ENCODE measurements at regions not wholly inside any gene's neighbourhood (a gene's known extent, or its start where the extent isn't known, plus 50 kb on each side); places are given as distances from the start of the nearest gene placed in this dataset.

DNA sequence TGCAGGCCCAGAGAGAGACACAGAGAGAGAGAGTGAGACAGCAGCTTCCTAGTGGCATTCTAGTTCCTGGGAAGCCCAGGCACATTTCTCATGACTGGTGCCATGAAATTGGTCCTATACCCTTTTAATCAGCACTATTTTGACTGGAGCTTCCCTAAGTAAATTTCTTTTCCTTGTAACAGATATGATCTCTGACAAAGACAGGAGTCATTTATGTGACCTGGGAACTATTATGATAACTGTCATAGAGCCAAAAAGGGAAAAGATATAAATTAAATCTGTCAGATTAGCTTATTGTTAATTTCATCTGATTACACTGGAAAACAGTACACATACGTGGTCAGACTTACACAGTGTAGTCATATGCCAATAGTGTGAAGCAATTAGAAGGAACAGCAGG is 161.3 kb upstream of the HNRNPA3 start:
- H3K27ac ChIP-seq (ENCODE audit: low read depth, low read length, poor library complexity, severe bottlenecking), result no peak overlapping the region
- BruUV-seq (replicated peaks), result no TSS peak
- no peaks in the 10 kb centered on the region for H3K36me3 ChIP-seq (ENCODE audit: insufficient read depth, low read length)
- H2AFZ ChIP-seq (ENCODE audit: low read length), result no peak overlapping the region
- no peaks in the 10 kb centered on the region for H3K79me2 ChIP-seq (ENCODE audit: insufficient read depth, low read depth, low read length)
- no peak for TF ChIP-seq EZH2phosphoT487 (IDR thresholded peaks at IDR 0.05; ENCODE audit: borderline replicate concordance, low read depth, low read length)
- TF ChIP-seq, protein P1, sequence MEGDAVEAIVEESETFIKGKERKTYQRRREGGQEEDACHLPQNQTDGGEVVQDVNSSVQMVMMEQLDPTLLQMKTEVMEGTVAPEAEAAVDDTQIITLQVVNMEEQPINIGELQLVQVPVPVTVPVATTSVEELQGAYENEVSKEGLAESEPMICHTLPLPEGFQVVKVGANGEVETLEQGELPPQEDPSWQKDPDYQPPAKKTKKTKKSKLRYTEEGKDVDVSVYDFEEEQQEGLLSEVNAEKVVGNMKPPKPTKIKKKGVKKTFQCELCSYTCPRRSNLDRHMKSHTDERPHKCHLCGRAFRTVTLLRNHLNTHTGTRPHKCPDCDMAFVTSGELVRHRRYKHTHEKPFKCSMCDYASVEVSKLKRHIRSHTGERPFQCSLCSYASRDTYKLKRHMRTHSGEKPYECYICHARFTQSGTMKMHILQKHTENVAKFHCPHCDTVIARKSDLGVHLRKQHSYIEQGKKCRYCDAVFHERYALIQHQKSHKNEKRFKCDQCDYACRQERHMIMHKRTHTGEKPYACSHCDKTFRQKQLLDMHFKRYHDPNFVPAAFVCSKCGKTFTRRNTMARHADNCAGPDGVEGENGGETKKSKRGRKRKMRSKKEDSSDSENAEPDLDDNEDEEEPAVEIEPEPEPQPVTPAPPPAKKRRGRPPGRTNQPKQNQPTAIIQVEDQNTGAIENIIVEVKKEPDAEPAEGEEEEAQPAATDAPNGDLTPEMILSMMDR (conservative IDR thresholded peaks at IDR 0.05; ENCODE audit: low read length), result no peak
- intact Hi-C loops (cut with micrococcal nuclease; ENCODE audit: unreplicated experiment), result no loop called here
- POLR2A ChIA-PET, result no interaction called here
- no peaks in the 10 kb centered on the region for H3K9me2 ChIP-seq (ENCODE audit: insufficient read depth, low read length)
- no peak overlapping the region for H3K4me3 ChIP-seq (ENCODE audit: low read depth, low read length, poor library complexity, severe bottlenecking)
- no peaks in the 10 kb centered on the region for H3K9me3 ChIP-seq (ENCODE audit: low read length)
- no peaks in the 10 kb centered on the region for H4K20me1 ChIP-seq (ENCODE audit: insufficient read depth, low read length)
- H3K4me2 ChIP-seq (ENCODE audit: low read length), result no peak overlapping the region
- CTCF ChIA-PET (ENCODE audit: unreplicated experiment), result interaction anchor here (0.5 kb wide), 1 partner anchor 448 kb away, joined by 14 read pairs; no protein-coding TSS in a partner anchor
- DNase-seq (ENCODE audit: low spot score), result no peak
- no peaks in the 10 kb centered on the region for H3K4me1 ChIP-seq (ENCODE audit: insufficient read depth, low read length, poor library complexity, severe bottlenecking)

DNA sequence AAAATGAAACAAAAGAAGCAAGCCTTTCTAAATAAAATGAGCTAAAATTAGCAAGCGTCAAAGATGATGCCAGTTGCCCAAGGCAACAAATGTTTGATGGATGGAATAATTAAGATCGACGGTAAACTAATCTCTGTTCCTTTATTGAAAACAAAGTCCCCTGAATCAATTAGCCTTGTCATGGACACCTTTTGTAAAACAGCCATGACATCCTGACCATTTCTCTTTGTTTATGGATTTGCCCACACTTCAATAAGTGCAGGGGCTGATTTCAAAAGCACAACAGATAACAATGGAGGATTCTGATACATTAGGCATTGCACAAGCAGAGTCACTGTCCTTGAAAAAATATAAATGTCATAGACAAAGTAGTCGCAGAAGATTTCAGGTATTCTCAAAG is 160.1 kb upstream of the HNRNPA3 start:
- ChIA-PET CTCF (ENCODE audit: unreplicated experiment) (no interaction called here), POLR2A (interaction anchor here (0.6 kb wide), 1 partner anchor 830 kb away, joined by 3 read pairs; no protein-coding TSS in a partner anchor)
- Histone ChIP-seq H3K4me2 (ENCODE audit: low read length) (no peak overlapping the region), H3K9me3 (ENCODE audit: low read length) (no peaks in the 10 kb centered on the region), H3K4me1 (ENCODE audit: insufficient read depth, low read length, poor library complexity, severe bottlenecking) (no peaks in the 10 kb centered on the region), H4K20me1 (ENCODE audit: insufficient read depth, low read length) (no peaks in the 10 kb centered on the region), H2AFZ (ENCODE audit: low read length) (no peak overlapping the region), H3K79me2 (ENCODE audit: insufficient read depth, low read depth, low read length) (no peaks in the 10 kb centered on the region), H3K36me3 (ENCODE audit: insufficient read depth, low read length) (no peaks in the 10 kb centered on the region), H3K27ac (ENCODE audit: low read depth, low read length, poor library complexity, severe bottlenecking) (no peak overlapping the region), H3K4me3 (ENCODE audit: low read depth, low read length, poor library complexity, severe bottlenecking) (no peak overlapping the region), H3K9me2 (ENCODE audit: insufficient read depth, low read length) (no peaks in the 10 kb centered on the region)
- intact Hi-C loops (cut with micrococcal nuclease; ENCODE audit: unreplicated experiment), result no loop called here
- no TSS peak for BruUV-seq (replicated peaks)
- TF ChIP-seq, protein P1 (conservative IDR thresholded peaks at IDR 0.05; ENCODE audit: low read length), result no peak
- no peak for TF ChIP-seq EZH2phosphoT487 (IDR thresholded peaks at IDR 0.05; ENCODE audit: borderline replicate concordance, low read depth, low read length)
- no peak for DNase-seq (ENCODE audit: low spot score)

DNA sequence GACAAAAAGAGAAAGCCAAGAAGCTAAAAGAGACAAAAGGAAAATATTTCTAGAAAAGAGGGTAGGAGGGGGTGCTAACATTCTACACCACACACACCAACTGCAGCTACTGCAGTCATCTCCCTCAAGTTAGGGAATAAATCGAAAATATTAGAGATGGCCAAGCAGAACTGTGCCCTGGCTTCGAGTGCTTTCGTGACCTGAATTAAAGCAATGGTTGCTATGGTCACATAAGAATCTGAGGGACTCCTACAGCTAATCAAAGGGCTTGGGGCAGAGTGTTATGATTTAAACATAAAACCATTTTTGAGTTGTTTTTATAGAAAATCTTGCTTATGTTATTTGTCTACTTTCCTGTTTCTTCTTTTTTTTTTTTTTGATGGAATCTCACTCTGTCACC is 159.6 kb upstream of the HNRNPA3 start:
- Histone ChIP-seq H3K4me1 (ENCODE audit: insufficient read depth, low read length, poor library complexity, severe bottlenecking) (no peaks in the 10 kb centered on the region), H3K9me2 (ENCODE audit: insufficient read depth, low read length) (no peaks in the 10 kb centered on the region), H3K27ac (ENCODE audit: low read depth, low read length, poor library complexity, severe bottlenecking) (no peak overlapping the region), H3K9me3 (ENCODE audit: low read length) (no peaks in the 10 kb centered on the region), H3K79me2 (ENCODE audit: insufficient read depth, low read depth, low read length) (no peaks in the 10 kb centered on the region), H3K4me3 (ENCODE audit: low read depth, low read length, poor library complexity, severe bottlenecking) (no peak overlapping the region), H2AFZ (ENCODE audit: low read length) (no peak overlapping the region), H3K36me3 (ENCODE audit: insufficient read depth, low read length) (no peaks in the 10 kb centered on the region), H4K20me1 (ENCODE audit: insufficient read depth, low read length) (no peaks in the 10 kb centered on the region), H3K4me2 (ENCODE audit: low read length) (no peak overlapping the region)
- BruUV-seq (replicated peaks), result no TSS peak
- DNase-seq (ENCODE audit: low spot score), result no peak
- POLR2A ChIA-PET, result no interaction called here
- CTCF ChIA-PET (ENCODE audit: unreplicated experiment), result no interaction called here
- intact Hi-C loops (cut with micrococcal nuclease; ENCODE audit: unreplicated experiment), result no loop called here
- TF ChIP-seq EZH2phosphoT487 (IDR thresholded peaks at IDR 0.05; ENCODE audit: borderline replicate concordance, low read depth, low read length), result no peak
- TF ChIP-seq, protein P1 (conservative IDR thresholded peaks at IDR 0.05; ENCODE audit: low read length), result no peak
